ENCODE measurements at regions not wholly inside any gene's neighbourhood (a gene's known extent, or its start where the extent isn't known, plus 50 kb on each side); places are given as distances from the start of the nearest gene placed in this dataset.

GRCh38 chr12:58302487-58303011, 361.2 kb downstream of the ATP23 start:
- no peak for TF ChIP-seq RAD21 (IDR thresholded peaks at IDR 0.05; ENCODE audit: low read length)
- TF ChIP-seq, protein P1, sequence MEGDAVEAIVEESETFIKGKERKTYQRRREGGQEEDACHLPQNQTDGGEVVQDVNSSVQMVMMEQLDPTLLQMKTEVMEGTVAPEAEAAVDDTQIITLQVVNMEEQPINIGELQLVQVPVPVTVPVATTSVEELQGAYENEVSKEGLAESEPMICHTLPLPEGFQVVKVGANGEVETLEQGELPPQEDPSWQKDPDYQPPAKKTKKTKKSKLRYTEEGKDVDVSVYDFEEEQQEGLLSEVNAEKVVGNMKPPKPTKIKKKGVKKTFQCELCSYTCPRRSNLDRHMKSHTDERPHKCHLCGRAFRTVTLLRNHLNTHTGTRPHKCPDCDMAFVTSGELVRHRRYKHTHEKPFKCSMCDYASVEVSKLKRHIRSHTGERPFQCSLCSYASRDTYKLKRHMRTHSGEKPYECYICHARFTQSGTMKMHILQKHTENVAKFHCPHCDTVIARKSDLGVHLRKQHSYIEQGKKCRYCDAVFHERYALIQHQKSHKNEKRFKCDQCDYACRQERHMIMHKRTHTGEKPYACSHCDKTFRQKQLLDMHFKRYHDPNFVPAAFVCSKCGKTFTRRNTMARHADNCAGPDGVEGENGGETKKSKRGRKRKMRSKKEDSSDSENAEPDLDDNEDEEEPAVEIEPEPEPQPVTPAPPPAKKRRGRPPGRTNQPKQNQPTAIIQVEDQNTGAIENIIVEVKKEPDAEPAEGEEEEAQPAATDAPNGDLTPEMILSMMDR (conservative IDR thresholded peaks at IDR 0.05; ENCODE audit: low read depth, low read length), result no peak
